Endothelial cell of umbilical vein (primary cell): ENCODE measurements at regions not wholly inside any gene's neighbourhood (a gene's known extent, or its start where the extent isn't known, plus 50 kb on each side); places are given as distances from the start of the nearest gene placed in this dataset.

ENCODE experiments used
- CTCF ChIP-seq, 2 donors: IDR thresholded peaks; 1 replicate in 1 of 2; 2 replicates in 1 of 2; pipeline ENCODE4 v1.5.1; 2011; ENCODE audit warnings: low read length in 2 of 2, mild to moderate bottlenecking in 2 of 2, moderate library complexity in 2 of 2, control low read depth in 1 of 2, inconsistent platforms in 1 of 2, low read depth in 1 of 2; ENCODE audit not compliant: insufficient read depth in 1 of 2; ENCODE audit errors: extremely low read depth in 1 of 2
- EZH2 ChIP-seq: IDR thresholded peaks from 2 replicates; pipeline ENCODE4 v1.6.1; 2012; ENCODE audit warnings: borderline replicate concordance, low read depth, mild to moderate bottlenecking, moderate library complexity, low read length, inconsistent platforms; ENCODE audit not compliant: severe bottlenecking

GRCh38 chrX:39311646-39312045 is 510.4 kb downstream of the MID1IP1 start:
- no peak for TF ChIP-seq CTCF (IDR thresholded peaks at IDR 0.05; ENCODE audit: extremely low read depth in 1 of 2, insufficient read depth in 1 of 2, low read depth in 1 of 2, low read length in 2 of 2)
- no peak for TF ChIP-seq EZH2
